ENCODE measurements at regions not wholly inside any gene's neighbourhood (a gene's known extent, or its start where the extent isn't known, plus 50 kb on each side); places are given as distances from the start of the nearest gene placed in this dataset.
"Not testable (repeated sequence)": the region's sequence is repeated elsewhere in the genome, so short reads cannot be mapped to it uniquely, and the experiment has no call there.

- Histone ChIP-seq H3K27me3 (no peaks in the 10 kb centered on the region), H3K4me3 (no peak overlapping the region), H3K9me3 (no peaks in the 10 kb centered on the region), H3K27ac (no peak overlapping the region), H3K4me1 (no peaks in the 10 kb centered on the region), H3K36me3 (no peaks in the 10 kb centered on the region)
- TF ChIP-seq CTCF (IDR thresholded peaks at IDR 0.05) = no peak
- no peak for DNase-seq
- intact Hi-C loops (cut with DNase I) = no loop called here
- no peak for ATAC-seq
These were observed 131.6 kb upstream of the MROH9 start for GRCh38 chr1:170803711-170804110.

GRCh38 chr1:170804419-170804818 lies 130.9 kb upstream of the MROH9 start:
- no peak for TF ChIP-seq CTCF (IDR thresholded peaks at IDR 0.05)

GRCh38 chr1:170804879-170805278 lies 130.5 kb upstream of the MROH9 start:
- ATAC-seq (no peak), DNase-seq (no peak)
- Histone ChIP-seq H3K27ac (no peak overlapping the region), H3K9me3 (no peaks in the 10 kb centered on the region), H3K27me3 (no peaks in the 10 kb centered on the region), H3K36me3 (no peaks in the 10 kb centered on the region), H3K4me3 (no peak overlapping the region), H3K4me1 (no peaks in the 10 kb centered on the region)
- intact Hi-C loops (cut with DNase I) = no loop called here
- no peak for TF ChIP-seq CTCF (IDR thresholded peaks at IDR 0.05)

More at GRCh38 chr1:170804419-170804818, 130.9 kb upstream of the MROH9 start:
- H3K9me3 ChIP-seq = no peaks in the 10 kb centered on the region
- intact Hi-C loops (cut with DNase I) = no loop called here
- no peak overlapping the region for H3K27ac ChIP-seq
- DNase-seq = no peak
- ATAC-seq = no peak
- H3K27me3 ChIP-seq = no peaks in the 10 kb centered on the region
- no peak overlapping the region for H3K4me3 ChIP-seq
- no peaks in the 10 kb centered on the region for H3K36me3 ChIP-seq
- no peaks in the 10 kb centered on the region for H3K4me1 ChIP-seq

- no peak overlapping the region for H3K4me3 ChIP-seq
- TF ChIP-seq CTCF (IDR thresholded peaks at IDR 0.05) = no peak
- H3K36me3 ChIP-seq = no peaks in the 10 kb centered on the region
- DNase-seq (no peak), ATAC-seq (no peak)
- H3K4me1 ChIP-seq = no peaks in the 10 kb centered on the region
- H3K27ac ChIP-seq = no peak overlapping the region
- no peaks in the 10 kb centered on the region for H3K27me3 ChIP-seq
- H3K9me3 ChIP-seq = no peaks in the 10 kb centered on the region
- intact Hi-C loops (cut with DNase I) = no loop called here
These were observed 128.4 kb upstream of the MROH9 start for GRCh38 chr1:170806961-170807360.

- intact Hi-C loops (cut with DNase I) = no loop called here
- Histone ChIP-seq H3K9me3 (no peaks in the 10 kb centered on the region), H3K27me3 (no peaks in the 10 kb centered on the region), H3K4me1 (no peaks in the 10 kb centered on the region), H3K36me3 (no peaks in the 10 kb centered on the region), H3K4me3 (no peak overlapping the region), H3K27ac (no peak overlapping the region)
- ATAC-seq = no peak
- no peak for DNase-seq
- no peak for TF ChIP-seq CTCF (IDR thresholded peaks at IDR 0.05)
These were observed 127.9 kb upstream of the MROH9 start for GRCh38 chr1:170807432-170807831.

- H3K36me3 ChIP-seq = no peaks in the 10 kb centered on the region
- H3K9me3 ChIP-seq = no peaks in the 10 kb centered on the region
- H3K27ac ChIP-seq = no peak overlapping the region
- no peaks in the 10 kb centered on the region for H3K4me1 ChIP-seq
- TF ChIP-seq CTCF (IDR thresholded peaks at IDR 0.05) = no peak
- no peak for DNase-seq
- ATAC-seq = peak; percentile 76
- intact Hi-C loops (cut with DNase I) = no loop called here
- H3K27me3 ChIP-seq = no peaks in the 10 kb centered on the region
- no peak overlapping the region for H3K4me3 ChIP-seq
These were observed 127.0 kb upstream of the MROH9 start for GRCh38 chr1:170808216-170808885.

GRCh38 chr1:170811013-170811412 lies 124.3 kb upstream of the MROH9 start:
- H3K4me1 ChIP-seq; H3K36me3 ChIP-seq; intact Hi-C loops (cut with DNase I); H3K4me3 ChIP-seq; H3K9me3 ChIP-seq; H3K27ac ChIP-seq; ATAC-seq; DNase-seq; H3K27me3 ChIP-seq: not testable (repeated sequence)
